ENCODE measurements at regions not wholly inside any gene's neighbourhood (a gene's known extent, or its start where the extent isn't known, plus 50 kb on each side); places are given as distances from the start of the nearest gene placed in this dataset.
"Not testable (repeated sequence)": the region's sequence is repeated elsewhere in the genome, so short reads cannot be mapped to it uniquely, and the experiment has no call there.

DNA sequence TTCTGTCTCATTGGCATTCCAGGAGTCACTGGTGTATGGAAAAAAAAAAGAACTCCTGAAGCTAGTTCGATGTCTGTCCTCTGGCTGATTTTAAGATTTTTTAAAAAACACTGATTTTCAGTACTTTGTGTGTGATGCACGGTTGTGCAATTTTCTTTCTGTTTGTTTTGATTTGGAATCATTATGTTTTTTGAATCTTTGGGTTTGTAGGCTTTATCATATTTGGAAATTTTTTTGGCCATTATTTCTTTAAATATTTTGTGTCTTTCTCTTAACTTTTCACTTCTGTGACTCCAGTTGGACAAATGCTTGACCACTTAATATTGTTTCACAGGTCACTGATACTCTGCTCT is 327.2 kb downstream of the BCKDHB start:
- DNase-seq (ENCODE audit: low spot score): no peak
- in situ Hi-C loops (cut with MboI; ENCODE audit: low pct_unique_long_range_greater_than_20kb, low sequenced_read_pairs, unreplicated experiment): no loop called here
- TF ChIP-seq, protein P1, sequence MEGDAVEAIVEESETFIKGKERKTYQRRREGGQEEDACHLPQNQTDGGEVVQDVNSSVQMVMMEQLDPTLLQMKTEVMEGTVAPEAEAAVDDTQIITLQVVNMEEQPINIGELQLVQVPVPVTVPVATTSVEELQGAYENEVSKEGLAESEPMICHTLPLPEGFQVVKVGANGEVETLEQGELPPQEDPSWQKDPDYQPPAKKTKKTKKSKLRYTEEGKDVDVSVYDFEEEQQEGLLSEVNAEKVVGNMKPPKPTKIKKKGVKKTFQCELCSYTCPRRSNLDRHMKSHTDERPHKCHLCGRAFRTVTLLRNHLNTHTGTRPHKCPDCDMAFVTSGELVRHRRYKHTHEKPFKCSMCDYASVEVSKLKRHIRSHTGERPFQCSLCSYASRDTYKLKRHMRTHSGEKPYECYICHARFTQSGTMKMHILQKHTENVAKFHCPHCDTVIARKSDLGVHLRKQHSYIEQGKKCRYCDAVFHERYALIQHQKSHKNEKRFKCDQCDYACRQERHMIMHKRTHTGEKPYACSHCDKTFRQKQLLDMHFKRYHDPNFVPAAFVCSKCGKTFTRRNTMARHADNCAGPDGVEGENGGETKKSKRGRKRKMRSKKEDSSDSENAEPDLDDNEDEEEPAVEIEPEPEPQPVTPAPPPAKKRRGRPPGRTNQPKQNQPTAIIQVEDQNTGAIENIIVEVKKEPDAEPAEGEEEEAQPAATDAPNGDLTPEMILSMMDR (IDR thresholded peaks at IDR 0.05; ENCODE audit: extremely low read depth, insufficient read depth, missing control alignments): no peak

DNA sequence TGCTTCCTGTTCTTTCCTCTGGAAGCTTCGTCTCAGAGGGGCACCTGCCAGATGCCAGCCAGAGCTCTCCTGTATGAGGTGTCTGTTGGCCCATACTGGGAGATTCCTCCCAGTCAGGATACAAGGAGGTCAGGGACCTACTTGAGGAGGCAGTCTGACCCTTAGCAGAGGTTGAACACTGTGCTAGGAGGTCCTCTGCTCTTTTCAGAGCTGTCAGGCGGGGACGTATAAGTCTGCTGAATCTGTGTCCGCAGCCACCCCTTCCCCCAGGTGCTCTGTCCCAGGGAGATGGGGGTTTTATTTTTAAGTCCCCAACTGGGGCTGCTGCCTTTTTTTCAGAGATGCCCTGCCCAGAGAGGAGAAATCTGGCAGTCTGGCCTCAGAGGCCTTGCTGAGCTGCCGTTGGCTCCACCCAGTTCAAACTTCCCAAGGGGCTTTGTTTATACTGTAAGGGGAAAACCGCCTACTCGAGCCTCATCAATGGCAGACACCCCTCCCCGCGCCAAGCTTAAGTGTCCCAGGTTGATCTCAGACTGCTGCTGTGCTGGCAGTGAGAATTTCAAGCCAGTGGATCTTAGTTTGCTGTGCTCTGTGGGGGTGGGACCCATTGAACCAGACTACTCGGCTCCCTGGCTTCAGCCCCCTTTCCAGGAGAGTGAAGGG is 326.7 kb downstream of the BCKDHB start:
- in situ Hi-C loops (cut with MboI; ENCODE audit: low pct_unique_long_range_greater_than_20kb, low sequenced_read_pairs, unreplicated experiment): no loop called here

DNA sequence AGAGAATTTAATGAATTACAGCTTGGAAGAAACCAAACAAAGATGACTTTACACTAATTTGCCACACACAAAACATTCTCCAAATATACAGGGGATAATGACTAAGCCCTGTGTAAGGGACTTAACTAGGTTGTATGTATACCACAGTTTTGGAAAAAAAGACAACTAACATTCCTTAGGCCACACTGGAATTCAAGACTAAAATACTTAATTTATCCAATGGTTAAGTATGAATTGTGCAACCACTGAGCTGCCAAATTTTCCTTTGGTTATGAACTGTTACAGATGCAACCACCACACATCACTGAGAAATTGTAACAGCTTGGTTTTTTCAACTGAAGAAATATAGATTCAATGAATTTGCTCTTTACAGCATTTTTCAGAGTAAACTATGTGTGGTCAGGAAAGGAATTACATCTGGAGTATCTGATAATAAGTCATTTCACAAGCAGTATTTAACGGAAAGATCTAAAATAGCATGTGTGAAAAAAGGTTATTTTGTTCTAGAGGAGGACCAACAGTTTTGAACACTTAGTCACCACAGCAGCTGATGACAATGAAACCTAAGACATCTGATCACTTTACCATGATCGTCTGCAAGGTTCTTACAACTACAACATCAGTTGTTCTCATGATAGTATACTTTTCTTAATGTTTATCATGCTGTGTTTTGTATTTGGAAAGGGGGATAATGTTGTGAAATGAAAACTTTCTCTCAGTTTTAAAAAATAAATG is 318.8 kb downstream of the BCKDHB start:
- in situ Hi-C loops (cut with MboI; ENCODE audit: low pct_unique_long_range_greater_than_20kb, low sequenced_read_pairs, unreplicated experiment): no loop called here
- TF ChIP-seq, protein P1 (IDR thresholded peaks at IDR 0.05; ENCODE audit: extremely low read depth, insufficient read depth, missing control alignments): no peak
- no peak for DNase-seq (ENCODE audit: low spot score)

More for the DNA sequence above, 326.7 kb downstream of the BCKDHB start:
- TF ChIP-seq, protein P1 (IDR thresholded peaks at IDR 0.05; ENCODE audit: extremely low read depth, insufficient read depth, missing control alignments): no peak
- DNase-seq (ENCODE audit: low spot score): no peak

DNA sequence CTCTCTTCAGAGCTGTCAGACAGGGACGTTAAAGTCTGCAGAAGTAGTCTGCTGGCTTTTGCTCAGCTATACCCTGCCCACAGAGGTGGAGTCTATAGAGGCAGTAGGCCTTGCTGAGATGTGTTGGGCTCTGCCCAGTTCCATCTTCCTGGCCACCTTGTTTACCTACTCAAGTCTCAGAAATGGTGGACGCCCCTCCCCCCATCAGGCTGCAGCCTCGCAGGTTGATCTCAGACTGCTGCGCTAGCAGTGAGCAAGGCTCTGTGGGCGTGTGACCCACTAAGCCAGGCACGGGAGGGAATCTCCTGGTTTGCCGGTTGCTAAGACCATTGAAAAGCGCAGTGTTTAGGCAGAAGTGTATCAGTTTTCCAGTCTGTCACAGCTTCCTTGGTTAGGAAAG is 305.0 kb downstream of the BCKDHB start:
- in situ Hi-C loops (cut with MboI; ENCODE audit: low pct_unique_long_range_greater_than_20kb, low sequenced_read_pairs, unreplicated experiment): no loop called here
- TF ChIP-seq, protein P1 (IDR thresholded peaks at IDR 0.05; ENCODE audit: extremely low read depth, insufficient read depth, missing control alignments): no peak
- DNase-seq (ENCODE audit: low spot score): no peak

DNA sequence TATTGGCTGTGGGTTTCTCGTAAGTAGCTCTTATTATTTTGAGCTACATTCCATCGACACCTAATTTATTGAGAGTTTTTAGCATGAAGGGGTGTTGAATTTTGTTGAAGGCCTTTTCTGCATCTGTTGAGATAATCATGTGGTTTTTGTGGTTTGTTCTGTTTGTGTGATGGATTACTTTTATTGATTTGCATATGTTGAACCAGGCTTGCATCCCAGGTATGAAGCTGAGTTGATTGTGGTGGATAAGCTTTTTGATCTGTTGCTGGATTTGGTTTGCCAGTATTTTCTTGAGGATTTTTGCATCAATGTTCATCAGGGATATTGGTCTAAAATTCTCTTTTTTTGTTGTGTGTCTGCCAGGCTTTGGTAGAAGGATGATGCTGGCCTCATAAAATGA is 301.5 kb downstream of the BCKDHB start:
- in situ Hi-C loops (cut with MboI; ENCODE audit: low pct_unique_long_range_greater_than_20kb, low sequenced_read_pairs, unreplicated experiment); DNase-seq (ENCODE audit: low spot score): not testable (repeated sequence)

DNA sequence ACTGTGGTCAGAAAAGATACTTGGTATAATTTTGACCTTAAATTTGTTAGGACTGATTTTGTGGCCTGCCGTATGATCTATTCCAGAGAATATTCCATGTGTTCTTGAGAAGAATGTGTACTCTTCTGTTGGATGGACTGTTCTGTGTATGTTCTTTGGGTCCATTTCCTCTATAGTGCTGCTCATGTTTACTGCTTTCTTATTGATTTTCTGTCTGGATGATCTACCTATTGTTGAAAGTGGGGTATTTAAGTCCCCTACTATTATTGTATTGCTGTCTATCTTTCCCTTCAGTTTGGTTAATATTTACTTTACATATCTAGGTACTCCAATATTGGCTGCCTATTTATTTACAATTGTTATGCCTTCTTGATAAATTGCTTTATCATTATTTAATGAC is 298.4 kb downstream of the BCKDHB start:
- in situ Hi-C loops (cut with MboI; ENCODE audit: low pct_unique_long_range_greater_than_20kb, low sequenced_read_pairs, unreplicated experiment): no loop called here
- TF ChIP-seq, protein P1 (IDR thresholded peaks at IDR 0.05; ENCODE audit: extremely low read depth, insufficient read depth, missing control alignments): no peak

DNA sequence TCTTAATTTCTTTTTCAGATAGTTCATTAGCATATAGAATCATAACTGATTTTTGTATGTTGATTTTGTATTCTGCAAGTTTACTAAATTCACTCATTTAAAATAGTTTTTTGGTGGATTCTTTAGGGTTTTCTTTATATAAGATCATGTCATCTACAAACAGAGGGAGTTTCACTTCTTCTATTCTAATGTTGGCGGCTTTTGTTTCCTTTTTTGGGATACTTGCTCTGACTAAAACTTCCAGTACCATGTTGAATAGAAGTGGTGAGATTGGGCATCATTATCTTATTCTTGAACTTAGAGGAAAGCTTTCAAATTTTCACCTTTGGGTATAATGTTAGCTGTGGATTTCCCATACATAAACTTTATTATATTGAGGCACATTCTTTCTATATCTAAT is 296.9 kb downstream of the BCKDHB start:
- in situ Hi-C loops (cut with MboI; ENCODE audit: low pct_unique_long_range_greater_than_20kb, low sequenced_read_pairs, unreplicated experiment): no loop called here
- no peak for DNase-seq (ENCODE audit: low spot score)
- TF ChIP-seq, protein P1 (IDR thresholded peaks at IDR 0.05; ENCODE audit: extremely low read depth, insufficient read depth, missing control alignments): no peak

More for the DNA sequence above, 298.4 kb downstream of the BCKDHB start:
- no peak for DNase-seq (ENCODE audit: low spot score)

Data from GM13977 (cell line).